Lower lobe of right lung (tissue), 2 donors: ENCODE measurements at regions not wholly inside any gene's neighbourhood (a gene's known extent, or its start where the extent isn't known, plus 50 kb on each side); places are given as distances from the start of the nearest gene placed in this dataset.

Experiments used
- ATAC-seq, 2 donors: fragments of 200-7000 bp; cut with Tn5 transposase; one replicate each; pipeline ENCODE4 v1.9.1; 2020 to 2022; ENCODE audit warnings: mild to moderate bottlenecking in 2 of 2, moderate library complexity in 2 of 2
- DNase-seq: peaks from one replicate; pipeline ENCODE4 v3.0.0-alpha.2; 2020
- H3K27ac ChIP-seq: fragments of 200-600 bp; one replicate; pipeline ENCODE4 v1.8.0; 2022
- H3K27me3 ChIP-seq: fragments of 200-600 bp; one replicate; pipeline ENCODE4 v1.8.0; 2022; ENCODE audit warnings: low read depth
- H3K36me3 ChIP-seq: fragments of 200-600 bp; one replicate; pipeline ENCODE4 v1.8.0; 2022; ENCODE audit warnings: mild to moderate bottlenecking
- H3K4me1 ChIP-seq: fragments of 200-600 bp; one replicate; pipeline ENCODE4 v1.8.0; 2022
- H3K4me3 ChIP-seq: fragments of 200-600 bp; one replicate; pipeline ENCODE4 v1.8.0; 2022; ENCODE audit warnings: mild to moderate bottlenecking
- H3K9me3 ChIP-seq: fragments of 200-600 bp; one replicate; pipeline ENCODE4 v1.8.0; 2022
- CTCF ChIP-seq: fragments of 200-600 bp; IDR thresholded peaks from one replicate; pipeline ENCODE4 v1.8.0; 2022; ENCODE audit warnings: antibody characterized with exemption, mild to moderate bottlenecking
- intact Hi-C: fragments of 100-400 bp; cut with DNase I; formaldehyde crosslinking; loops from one replicate; pipeline ENCODE4 v1.11.0; 2022
- donor health status: DM: no; HTN: yes; CAD: no; lungs with severe emphysema.

GRCh38 chr1:56313560-56313959 is 265.8 kb downstream of the PLPP3 start:
- H3K9me3 ChIP-seq = no peaks in the 10 kb centered on the region
- no peak overlapping the region for H3K27ac ChIP-seq
- no peaks in the 10 kb centered on the region for H3K36me3 ChIP-seq
- ATAC-seq = no peak
- DNase-seq = no peak
- H3K4me1 ChIP-seq = no peaks in the 10 kb centered on the region
- no peaks in the 10 kb centered on the region for H3K27me3 ChIP-seq
- intact Hi-C loops = no loop called here
- H3K4me3 ChIP-seq = no peak overlapping the region
- no peak for TF ChIP-seq CTCF

GRCh38 chr1:56311766-56312165 is 267.6 kb downstream of the PLPP3 start:
- Histone ChIP-seq H3K27ac (no peak overlapping the region), H3K9me3 (no peaks in the 10 kb centered on the region), H3K36me3 (no peaks in the 10 kb centered on the region), H3K4me3 (no peak overlapping the region), H3K4me1 (no peaks in the 10 kb centered on the region), H3K27me3 (no peaks in the 10 kb centered on the region)
- intact Hi-C loops = no loop called here
- ATAC-seq = no peak
- no peak for DNase-seq
- TF ChIP-seq CTCF = no peak

GRCh38 chr1:56310945-56311344 is 268.4 kb downstream of the PLPP3 start:
- no peaks in the 10 kb centered on the region for H3K27me3 ChIP-seq
- H3K4me3 ChIP-seq = no peak overlapping the region
- H3K4me1 ChIP-seq = no peaks in the 10 kb centered on the region
- no peak for TF ChIP-seq CTCF
- no peak overlapping the region for H3K27ac ChIP-seq
- DNase-seq = no peak
- no peak for ATAC-seq
- no peaks in the 10 kb centered on the region for H3K36me3 ChIP-seq
- intact Hi-C loops = no loop called here
- no peaks in the 10 kb centered on the region for H3K9me3 ChIP-seq

- H3K4me1 ChIP-seq = no peaks in the 10 kb centered on the region
- no peak overlapping the region for H3K27ac ChIP-seq
- H3K36me3 ChIP-seq = no peaks in the 10 kb centered on the region
- H3K27me3 ChIP-seq = no peaks in the 10 kb centered on the region
- DNase-seq = no peak
- H3K9me3 ChIP-seq = no peaks in the 10 kb centered on the region
- no peak overlapping the region for H3K4me3 ChIP-seq
- intact Hi-C loops = no loop called here
- no peak for ATAC-seq
- no peak for TF ChIP-seq CTCF
Observed at GRCh38 chr1:56309065-56309464, 270.3 kb downstream of the PLPP3 start.

- no peak overlapping the region for H3K4me3 ChIP-seq
- ATAC-seq (no peak), DNase-seq (no peak)
- intact Hi-C loops = no loop called here
- H3K27me3 ChIP-seq = no peaks in the 10 kb centered on the region
- no peaks in the 10 kb centered on the region for H3K9me3 ChIP-seq
- H3K4me1 ChIP-seq = no peaks in the 10 kb centered on the region
- H3K36me3 ChIP-seq = no peaks in the 10 kb centered on the region
- H3K27ac ChIP-seq = no peak overlapping the region
- TF ChIP-seq CTCF = no peak
Observed at GRCh38 chr1:56304975-56305374, 274.4 kb downstream of the PLPP3 start.

GRCh38 chr1:56303805-56304204 is 275.6 kb downstream of the PLPP3 start:
- H3K4me3 ChIP-seq = no peak overlapping the region
- TF ChIP-seq CTCF = no peak
- intact Hi-C loops = no loop called here
- no peaks in the 10 kb centered on the region for H3K27me3 ChIP-seq
- no peaks in the 10 kb centered on the region for H3K9me3 ChIP-seq
- no peaks in the 10 kb centered on the region for H3K4me1 ChIP-seq
- DNase-seq (no peak), ATAC-seq (no peak)
- H3K27ac ChIP-seq = no peak overlapping the region
- no peaks in the 10 kb centered on the region for H3K36me3 ChIP-seq
